ENCODE measurements at regions not wholly inside any gene's neighbourhood (a gene's known extent, or its start where the extent isn't known, plus 50 kb on each side); places are given as distances from the start of the nearest gene placed in this dataset.

- Histone ChIP-seq H3K4me1 (ENCODE audit: control insufficient read depth, extremely low read depth, insufficient read depth, low read length) (no peaks in the 10 kb centered on the region), H3K4me3 (ENCODE audit: control insufficient read depth in 2 of 3, extremely low read depth in 1 of 3, insufficient read depth in 2 of 3, low read depth in 1 of 3, low read length in 3 of 3) (no peak overlapping the region), H3K36me3 (ENCODE audit: control insufficient read depth in 2 of 2, extremely low read depth in 1 of 2, insufficient read depth in 2 of 2, low read length in 2 of 2) (no peaks in the 10 kb centered on the region), H3K27ac (ENCODE audit: control insufficient read depth, insufficient read depth, low read length) (no peak overlapping the region), H3K9ac (ENCODE audit: control insufficient read depth, extremely low read depth, insufficient read depth, low read length) (no peak overlapping the region), H4K20me1 (ENCODE audit: control insufficient read depth, extremely low read depth, insufficient read depth, low read length) (no peaks in the 10 kb centered on the region), H3K4me2 (ENCODE audit: control insufficient read depth, extremely low read depth, insufficient read depth, low read depth, low read length) (no peak overlapping the region), H3K9me3 (ENCODE audit: control insufficient read depth, low read depth, low read length) (no peaks in the 10 kb centered on the region), H3K27me3 (ENCODE audit: control insufficient read depth, extremely low read depth, insufficient read depth, low read length) (no peaks in the 10 kb centered on the region), H2AFZ (ENCODE audit: control insufficient read depth, low read length) (no peak overlapping the region), H3K9me1 (ENCODE audit: control insufficient read depth, extremely low read depth, insufficient read depth, low read length) (no peaks in the 10 kb centered on the region), H3K79me2 (ENCODE audit: control insufficient read depth, insufficient read depth, low read length) (no peaks in the 10 kb centered on the region)
- TF ChIP-seq EZH2 (IDR thresholded peaks at IDR 0.05; ENCODE audit: low read length) (no peak), CTCF (optimal IDR thresholded peaks at IDR 0.05 in 1 of 3, IDR thresholded peaks at IDR 0.05 in 1 of 3, conservative IDR thresholded peaks at IDR 0.05 in 1 of 3; ENCODE audit: extremely low read depth in 1 of 3, insufficient read depth in 2 of 3, low read length in 3 of 3) (no peak)
- dilution Hi-C loops (cut with MboI; ENCODE audit: extremely low pct_ligation_motif_present, low sequenced_read_pairs): no loop called here
- FAIRE-seq: no peak
- DNase-seq (ENCODE audit: low read depth, low spot score): no peak
Measured at GRCh38 chr4:148770848-148771247, 328.6 kb upstream of the NR3C2 start.

- dilution Hi-C loops (cut with MboI; ENCODE audit: extremely low pct_ligation_motif_present, low sequenced_read_pairs): no loop called here
- H3K36me3 ChIP-seq (ENCODE audit: control insufficient read depth in 2 of 2, extremely low read depth in 1 of 2, insufficient read depth in 2 of 2, low read length in 2 of 2): no peaks in the 10 kb centered on the region
- DNase-seq (ENCODE audit: low read depth, low spot score) (no peak), FAIRE-seq (no peak)
- no peak overlapping the region for H3K4me3 ChIP-seq (ENCODE audit: control insufficient read depth in 2 of 3, extremely low read depth in 1 of 3, insufficient read depth in 2 of 3, low read depth in 1 of 3, low read length in 3 of 3)
- H3K27ac ChIP-seq (ENCODE audit: control insufficient read depth, insufficient read depth, low read length): no peak overlapping the region
- no peaks in the 10 kb centered on the region for H3K27me3 ChIP-seq (ENCODE audit: control insufficient read depth, extremely low read depth, insufficient read depth, low read length)
- no peak overlapping the region for H3K4me2 ChIP-seq (ENCODE audit: control insufficient read depth, extremely low read depth, insufficient read depth, low read depth, low read length)
- TF ChIP-seq EZH2 (IDR thresholded peaks at IDR 0.05; ENCODE audit: low read length) (no peak), CTCF (optimal IDR thresholded peaks at IDR 0.05 in 1 of 3, IDR thresholded peaks at IDR 0.05 in 1 of 3, conservative IDR thresholded peaks at IDR 0.05 in 1 of 3; ENCODE audit: extremely low read depth in 1 of 3, insufficient read depth in 2 of 3, low read length in 3 of 3) (no peak)
- no peaks in the 10 kb centered on the region for H3K4me1 ChIP-seq (ENCODE audit: control insufficient read depth, extremely low read depth, insufficient read depth, low read length)
- H3K9ac ChIP-seq (ENCODE audit: control insufficient read depth, extremely low read depth, insufficient read depth, low read length): no peak overlapping the region
- H4K20me1 ChIP-seq (ENCODE audit: control insufficient read depth, extremely low read depth, insufficient read depth, low read length): no peaks in the 10 kb centered on the region
- H3K9me3 ChIP-seq (ENCODE audit: control insufficient read depth, low read depth, low read length): no peaks in the 10 kb centered on the region
- H3K9me1 ChIP-seq (ENCODE audit: control insufficient read depth, extremely low read depth, insufficient read depth, low read length): no peaks in the 10 kb centered on the region
- no peak overlapping the region for H2AFZ ChIP-seq (ENCODE audit: control insufficient read depth, low read length)
- H3K79me2 ChIP-seq (ENCODE audit: control insufficient read depth, insufficient read depth, low read length): no peaks in the 10 kb centered on the region
Measured at GRCh38 chr4:148770377-148770776, 328.2 kb upstream of the NR3C2 start.
